GM21723 (cell line): ENCODE measurements at regions not wholly inside any gene's neighbourhood (a gene's known extent, or its start where the extent isn't known, plus 50 kb on each side); places are given as distances from the start of the nearest gene placed in this dataset.

Source experiments
- ATAC-seq: cut with Tn5 transposase; IDR thresholded peaks from one replicate; pipeline ENCODE4 v1.9.1; 2021; ENCODE audit warnings: mild to moderate bottlenecking, moderate library complexity; ENCODE audit not compliant: unreplicated experiment

- ATAC-seq = no peak
Measured at GRCh38 chr2:236963631-236964182, 122.0 kb upstream of the COPS8 start.

- no peak for ATAC-seq
Measured at GRCh38 chr2:236964291-236964690, 121.4 kb upstream of the COPS8 start.

GRCh38 chr2:236965021-236965840 is 120.5 kb upstream of the COPS8 start:
- ATAC-seq = no peak

GRCh38 chr2:236965841-236966096 is 119.9 kb upstream of the COPS8 start:
- no peak for ATAC-seq

GRCh38 chr2:236967499-236967783 is 118.2 kb upstream of the COPS8 start:
- no peak for ATAC-seq

- ATAC-seq = no peak
Measured at GRCh38 chr2:236968101-236968879, 117.4 kb upstream of the COPS8 start.

GRCh38 chr2:236968880-236969534 is 116.7 kb upstream of the COPS8 start:
- no peak for ATAC-seq

GRCh38 chr2:236969767-236970655 is 115.7 kb upstream of the COPS8 start:
- ATAC-seq = no peak

- no peak for ATAC-seq
Measured at GRCh38 chr2:236970656-236971010, 115.1 kb upstream of the COPS8 start.

GRCh38 chr2:236971131-236971821 is 114.4 kb upstream of the COPS8 start:
- no peak for ATAC-seq

- ATAC-seq = no peak
Measured at GRCh38 chr2:236971919-236972381, 113.7 kb upstream of the COPS8 start.

- no peak for ATAC-seq
Measured at GRCh38 chr2:236972491-236973342, 113.0 kb upstream of the COPS8 start.

GRCh38 chr2:236973343-236973980 is 112.2 kb upstream of the COPS8 start:
- no peak for ATAC-seq

GRCh38 chr2:236974148-236974547 is 111.5 kb upstream of the COPS8 start:
- no peak for ATAC-seq

- ATAC-seq = no peak
Measured at GRCh38 chr2:236974752-236975151, 110.9 kb upstream of the COPS8 start.

GRCh38 chr2:236975766-236976165 is 109.9 kb upstream of the COPS8 start:
- ATAC-seq = no peak

GRCh38 chr2:236976266-236977062 is 109.2 kb upstream of the COPS8 start:
- ATAC-seq = no peak
